Inferior parietal cortex (tissue), 1 donor: ENCODE measurements at regions not wholly inside any gene's neighbourhood (a gene's known extent, or its start where the extent isn't known, plus 50 kb on each side); places are given as distances from the start of the nearest gene placed in this dataset.

Source experiments
- DNase-seq: peaks from one replicate; pipeline ENCODE4 v3.0.0-alpha.2; 2016; ENCODE audit errors: extremely low spot score

- no peak for DNase-seq
Measured at GRCh38 chr10:123523833-123524232, 142.3 kb upstream of the GPR26 start.

- no peak for DNase-seq
Measured at GRCh38 chr10:123526356-123527064, 139.6 kb upstream of the GPR26 start.

DNA sequence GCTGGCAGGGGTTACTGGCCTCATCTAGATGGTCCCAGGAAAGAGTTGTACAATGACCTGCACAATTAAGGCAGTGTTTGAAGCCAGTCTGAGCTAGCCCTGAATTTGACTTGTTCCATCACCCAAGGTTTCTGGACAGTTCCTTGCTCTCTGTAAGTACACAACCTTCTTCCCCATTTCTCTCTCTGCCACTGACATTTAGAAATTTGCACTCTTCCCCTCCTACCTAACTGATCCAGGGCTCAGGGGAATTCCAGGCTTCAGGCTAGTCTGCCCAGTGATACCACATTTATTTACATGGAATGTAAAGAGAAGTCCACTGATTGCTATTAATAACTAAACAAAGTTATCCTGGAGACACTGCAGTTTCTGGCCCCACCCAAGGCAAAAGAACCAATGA lies 139.0 kb upstream of the GPR26 start:
- DNase-seq, result no peak

GRCh38 chr10:123529146-123529760 lies 136.9 kb upstream of the GPR26 start:
- DNase-seq, result no peak

GRCh38 chr10:123530166-123530870 lies 135.8 kb upstream of the GPR26 start:
- DNase-seq, result peak; percentile 20

- no peak for DNase-seq
Measured at GRCh38 chr10:123535386-123535785, 130.8 kb upstream of the GPR26 start.

DNA sequence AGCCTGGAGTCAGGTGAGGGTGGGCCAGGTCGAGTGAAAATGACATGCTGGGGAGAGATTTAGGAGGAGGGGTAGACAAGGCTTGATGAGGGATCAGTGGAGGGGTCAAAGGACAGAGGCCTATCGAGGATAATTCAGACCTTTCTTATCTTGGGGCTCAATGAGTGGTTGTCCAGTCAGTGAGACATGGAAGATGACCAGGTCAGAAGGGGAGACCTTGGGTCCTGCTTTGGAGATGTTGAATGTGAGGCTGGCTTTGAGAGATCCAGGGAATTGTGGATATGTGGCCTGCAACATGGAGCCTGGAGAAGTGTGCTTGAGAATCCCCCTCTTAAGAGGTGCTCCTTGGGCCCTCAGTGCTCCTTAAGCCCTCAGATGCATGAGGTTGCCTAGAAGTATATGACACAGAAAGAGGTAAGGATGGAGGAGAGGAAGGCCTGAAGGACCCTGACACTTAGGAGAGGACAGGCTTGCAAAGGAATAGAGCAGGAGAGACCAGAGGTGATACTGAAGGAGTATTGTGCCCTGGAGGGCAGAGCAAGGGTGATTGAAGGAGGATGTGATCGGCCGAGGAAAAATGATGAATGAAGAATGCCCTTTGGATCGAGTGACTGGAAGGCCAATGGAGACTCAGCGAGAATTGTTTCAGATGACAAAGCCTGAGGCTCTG lies 129.8 kb upstream of the GPR26 start:
- DNase-seq, result no peak

DNA sequence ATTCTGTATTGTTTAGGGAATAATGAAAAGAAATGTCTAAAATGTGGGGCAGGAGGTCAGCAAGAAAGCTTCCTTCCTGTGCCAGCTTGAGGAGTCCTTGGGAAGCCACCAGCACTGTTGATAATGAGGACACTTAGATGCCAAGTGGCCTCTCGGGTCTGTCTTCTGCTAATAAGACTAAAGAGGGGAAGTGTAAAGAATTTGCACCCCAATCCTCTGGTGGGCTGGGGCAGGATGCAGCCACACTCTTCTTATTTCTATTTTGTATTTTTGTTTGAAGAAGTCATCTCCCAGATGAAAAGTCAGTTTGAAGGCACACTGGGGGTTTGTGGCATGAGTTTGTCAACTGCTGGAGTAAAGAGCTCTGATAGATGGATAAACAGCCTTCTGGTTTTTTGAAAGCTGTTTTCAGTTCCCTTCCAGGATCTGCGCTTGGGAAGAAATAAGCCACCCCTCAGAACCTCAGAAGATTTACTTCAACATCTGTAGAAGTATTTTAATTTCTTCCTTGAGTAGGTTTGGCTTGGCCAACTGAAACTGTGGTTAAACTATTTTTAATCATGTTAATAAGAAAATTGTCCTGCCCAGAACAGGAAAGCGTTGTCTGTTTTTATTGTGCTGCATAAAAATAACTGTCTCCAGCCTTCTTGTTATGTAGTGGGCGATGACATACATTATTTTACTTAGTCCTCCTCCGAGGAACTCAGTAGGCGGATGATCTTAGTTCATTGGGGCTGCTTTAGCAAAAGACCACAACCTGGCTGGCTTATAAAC lies 128.8 kb upstream of the GPR26 start:
- no peak for DNase-seq

GRCh38 chr10:123538401-123539320 lies 127.5 kb upstream of the GPR26 start:
- DNase-seq, result no peak

DNA sequence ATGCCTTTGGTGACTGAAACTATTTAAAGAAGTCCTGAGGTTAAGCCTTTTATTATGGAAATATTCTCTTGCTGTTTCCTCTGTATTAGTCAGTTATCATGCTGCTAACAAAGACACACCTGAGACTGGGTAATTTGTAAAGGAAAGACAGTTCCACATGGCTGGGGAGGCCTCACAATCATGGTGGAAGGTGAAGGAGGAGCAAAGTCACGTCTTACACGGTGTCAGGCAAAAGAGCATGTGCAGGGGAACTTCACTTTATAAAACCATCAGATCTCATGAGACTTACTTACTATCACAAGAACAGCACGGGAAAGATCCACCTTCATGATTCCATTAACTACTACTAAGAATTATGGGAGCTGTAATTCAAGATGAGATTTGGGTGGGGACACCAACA lies 121.2 kb upstream of the GPR26 start:
- DNase-seq, result no peak

DNA sequence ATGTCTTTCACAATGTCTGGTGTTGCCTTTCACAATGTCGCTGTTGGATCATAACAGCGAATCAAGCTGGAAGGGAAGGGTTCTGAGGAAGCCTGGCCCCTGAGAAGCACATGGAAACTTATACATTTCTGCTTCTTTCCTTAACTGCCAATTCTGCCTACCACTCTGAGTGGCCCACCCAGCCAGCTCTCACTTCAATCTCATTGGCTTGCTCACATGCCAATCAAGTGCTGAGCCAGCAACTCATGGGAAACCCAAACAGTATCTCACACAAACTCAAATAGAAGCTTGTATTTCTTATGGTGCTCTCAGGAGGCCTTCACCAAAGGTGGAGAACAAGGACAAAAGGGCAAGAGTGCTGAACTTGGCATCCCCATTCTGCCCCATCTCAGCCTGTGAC lies 117.4 kb upstream of the GPR26 start:
- no peak for DNase-seq

GRCh38 chr10:123549761-123550454 lies 116.2 kb upstream of the GPR26 start:
- DNase-seq, result no peak

DNA sequence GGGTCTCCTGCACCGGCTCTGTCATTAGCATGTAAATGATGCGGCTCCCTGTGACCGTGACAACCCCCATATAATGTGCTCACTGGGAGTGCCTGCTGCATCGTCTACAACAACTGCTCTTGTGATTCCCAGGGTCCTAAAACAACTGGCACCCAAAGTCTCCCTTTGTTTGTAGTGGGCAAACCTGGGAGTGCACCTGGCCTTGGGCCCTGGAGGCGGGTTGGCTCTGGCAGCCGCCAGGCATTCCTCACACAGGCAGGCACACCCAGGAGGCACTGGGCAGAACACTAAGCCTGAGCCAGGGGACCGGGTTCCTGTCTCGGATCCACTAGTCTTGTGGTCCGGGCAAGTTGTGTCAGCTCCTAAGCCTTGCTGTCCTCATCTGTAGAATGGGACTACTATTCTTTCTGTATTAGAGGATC lies 115.5 kb upstream of the GPR26 start:
- DNase-seq, result no peak

GRCh38 chr10:123551259-123551658 lies 114.9 kb upstream of the GPR26 start:
- no peak for DNase-seq

GRCh38 chr10:123552760-123553554 lies 113.2 kb upstream of the GPR26 start:
- no peak for DNase-seq

- DNase-seq, result no peak
Measured at GRCh38 chr10:123553810-123554430, 112.2 kb upstream of the GPR26 start.

DNA sequence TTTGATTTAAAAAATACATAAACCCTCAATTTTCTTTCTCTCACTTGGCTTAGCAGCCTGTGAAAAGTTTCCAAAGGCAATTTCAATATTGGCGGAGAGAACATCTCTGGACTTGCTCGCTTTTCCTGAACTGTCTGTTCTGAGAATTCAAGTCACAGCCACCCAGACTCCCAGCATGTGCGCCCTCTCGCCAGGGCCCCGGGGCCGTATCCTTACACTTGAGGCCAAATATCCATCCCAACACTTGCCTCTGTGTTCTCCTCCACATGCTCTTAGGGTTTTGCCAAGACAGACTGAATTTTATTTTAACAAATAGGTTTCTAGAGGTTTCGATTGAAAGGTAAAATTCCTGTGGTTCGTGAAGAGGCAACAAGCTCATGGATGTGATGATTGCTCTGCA lies 111.5 kb upstream of the GPR26 start:
- DNase-seq, result no peak

- no peak for DNase-seq
Measured at GRCh38 chr10:123555616-123556015, 110.5 kb upstream of the GPR26 start.

- DNase-seq, result no peak
Measured at GRCh38 chr10:123556049-123556448, 110.1 kb upstream of the GPR26 start.
